Cardiac fibroblast (primary cell): ENCODE measurements at regions not wholly inside any gene's neighbourhood (a gene's known extent, or its start where the extent isn't known, plus 50 kb on each side); places are given as distances from the start of the nearest gene placed in this dataset.

Experiments
- DNase-seq, 2 donors: peaks; one replicate each; pipeline versions ENCODE4 v3.0.0 to v3.0.0-alpha.2; 2010; ENCODE audit warnings: low read depth in 2 of 2
- H3K4me3 ChIP-seq, 2 donors: replicated peaks in 1 of 2; 1 replicate in 1 of 2; 2 replicates in 1 of 2; pipeline ENCODE4 v1.5.1; 2011; ENCODE audit warnings: low read depth in 2 of 2, low read length in 2 of 2, mild to moderate bottlenecking in 2 of 2, moderate library complexity in 1 of 2
- CTCF ChIP-seq: IDR thresholded peaks from one replicate; pipeline ENCODE4 v1.5.1; 2011; ENCODE audit warnings: low read depth, mild to moderate bottlenecking, low read length, inconsistent platforms

- no peak overlapping the region for H3K4me3 ChIP-seq
- no peak for DNase-seq
- no peak for TF ChIP-seq CTCF
Measured at GRCh38 chr10:105727131-105727530, 1086.0 kb downstream of the SORCS3 start.

GRCh38 chr10:105726149-105726548, 1085.1 kb downstream of the SORCS3 start:
- TF ChIP-seq CTCF: no peak

GRCh38 chr10:105725007-105725406, 1083.9 kb downstream of the SORCS3 start:
- DNase-seq: no peak
- no peak for TF ChIP-seq CTCF
- no peak overlapping the region for H3K4me3 ChIP-seq

More at GRCh38 chr10:105726149-105726548, 1085.1 kb downstream of the SORCS3 start:
- H3K4me3 ChIP-seq: no peak overlapping the region
- DNase-seq: no peak

GRCh38 chr10:105718207-105718995, 1077.3 kb downstream of the SORCS3 start:
- no peak for TF ChIP-seq CTCF
- no peak overlapping the region for H3K4me3 ChIP-seq
- no peak for DNase-seq

- TF ChIP-seq CTCF: no peak
- no peak for DNase-seq
- no peak overlapping the region for H3K4me3 ChIP-seq
Measured at GRCh38 chr10:105714728-105715127, 1073.6 kb downstream of the SORCS3 start.

GRCh38 chr10:105707603-105708002, 1066.5 kb downstream of the SORCS3 start:
- TF ChIP-seq CTCF: no peak
- no peak overlapping the region for H3K4me3 ChIP-seq
- no peak for DNase-seq
